ENCODE measurements at regions not wholly inside any gene's neighbourhood (a gene's known extent, or its start where the extent isn't known, plus 50 kb on each side); places are given as distances from the start of the nearest gene placed in this dataset.

DNA sequence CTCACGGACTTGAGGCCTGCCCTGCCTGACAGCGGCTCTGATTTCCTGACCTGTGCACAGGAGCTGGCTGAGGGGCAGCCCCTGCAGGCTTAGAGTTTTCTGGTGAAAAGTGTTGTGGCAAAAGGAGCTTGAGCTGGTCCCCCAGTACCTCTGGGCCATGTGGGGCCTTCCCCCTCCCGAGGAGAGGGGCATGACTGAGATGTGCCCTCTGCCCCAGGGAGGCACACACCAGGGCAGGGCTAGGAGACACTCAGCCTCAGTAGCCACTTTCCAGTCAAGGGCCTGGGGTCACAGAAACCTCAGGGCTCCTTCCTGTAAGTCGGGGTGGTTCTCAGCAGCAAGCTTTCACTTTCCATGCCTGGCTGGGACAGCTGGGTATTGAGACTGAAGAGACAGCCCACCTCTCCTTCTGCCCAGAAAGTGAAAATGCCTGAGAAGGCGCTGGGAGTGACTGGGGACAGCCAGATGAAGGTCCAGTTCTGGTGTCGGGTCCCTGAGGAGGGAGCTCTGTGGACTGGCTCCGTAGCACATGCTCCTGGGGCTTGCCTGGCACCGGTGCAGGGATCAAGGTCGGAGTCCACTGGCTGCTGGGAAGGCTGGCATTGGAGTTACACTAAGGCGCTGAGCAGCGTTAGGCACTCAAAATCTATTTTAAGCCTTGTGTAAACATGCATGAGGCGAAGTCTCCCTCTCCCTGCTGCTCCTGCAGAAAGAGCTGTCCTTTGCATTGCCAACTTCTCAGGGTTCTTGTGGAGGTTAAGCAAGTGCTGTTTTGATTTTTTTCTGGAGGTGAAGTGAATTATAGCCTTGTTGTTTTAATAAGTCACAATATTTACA lies 394.9 kb downstream of the GADD45G start:
- no peaks in the 10 kb centered on the region for H3K36me3 Mint-ChIP-seq (ENCODE audit: low read depth)
- H3K9me3 Mint-ChIP-seq = no peaks in the 10 kb centered on the region
- peak overlapping the region; percentile 76 for H3K4me3 Mint-ChIP-seq
- peaks cover 32% of the 10 kb centered on the region for H3K4me1 Mint-ChIP-seq
- H3K27me3 Mint-ChIP-seq = no peaks in the 10 kb centered on the region
- intact Hi-C loops (cut with micrococcal nuclease) = loop anchor here (1.0 to 5.0 kb wide), 2 partner anchors 13 to 103 kb away; no protein-coding TSS in a partner anchor
- peak overlapping the region; percentile 86 for H3K27ac Mint-ChIP-seq
- peak; percentile 92 for DNase-seq

DNA sequence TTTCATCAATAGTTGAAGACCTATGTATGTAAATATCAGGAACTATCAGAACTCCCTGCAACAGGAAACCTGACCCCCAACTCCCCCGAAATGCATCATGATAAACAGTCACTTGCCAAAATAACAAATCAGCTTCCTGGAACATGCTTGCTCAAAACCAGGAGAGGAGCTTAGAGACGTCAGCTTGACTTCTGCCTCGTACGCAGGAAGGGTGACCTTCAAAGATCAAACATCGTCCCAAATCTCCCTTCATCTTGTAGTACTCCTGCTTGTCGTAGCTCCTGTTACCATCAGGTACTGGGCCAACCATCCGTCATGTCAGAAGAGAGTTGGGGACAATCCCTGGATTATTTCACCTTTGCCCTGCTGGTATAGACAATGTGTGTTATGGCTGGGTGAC lies 396.1 kb downstream of the GADD45G start:
- H3K4me3 Mint-ChIP-seq = peak overlapping the region; percentile 76
- peaks cover 3% of the 10 kb centered on the region for H3K9me3 Mint-ChIP-seq
- peak overlapping the region; percentile 69 for H3K27ac Mint-ChIP-seq
- H3K27me3 Mint-ChIP-seq = peaks cover 5% of the 10 kb centered on the region
- no peaks in the 10 kb centered on the region for H3K36me3 Mint-ChIP-seq (ENCODE audit: low read depth)
- H3K4me1 Mint-ChIP-seq = peaks cover 32% of the 10 kb centered on the region
- intact Hi-C loops (cut with micrococcal nuclease) = no loop called here
- DNase-seq = no peak

DNA sequence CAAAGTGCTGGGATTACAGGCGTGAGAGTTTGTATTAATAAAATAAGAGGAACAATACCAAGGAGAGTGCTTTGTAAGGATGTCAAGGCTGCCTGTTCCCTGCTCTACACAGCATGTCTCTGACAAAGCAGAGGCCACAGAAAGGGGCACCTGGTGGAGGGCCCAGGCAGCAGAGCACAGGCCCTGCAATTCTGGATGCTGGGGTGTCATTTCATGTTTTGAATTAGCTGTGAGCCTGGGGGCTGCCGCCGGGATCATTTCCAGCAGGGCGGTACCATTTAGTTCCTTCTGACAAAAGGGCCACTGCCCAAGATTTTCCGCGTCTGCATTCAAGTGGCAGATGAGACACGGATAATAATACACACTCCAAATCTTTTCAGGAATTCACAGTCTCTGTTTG lies 396.9 kb downstream of the GADD45G start:
- H3K9me3 Mint-ChIP-seq = peaks cover 3% of the 10 kb centered on the region
- intact Hi-C loops (cut with micrococcal nuclease) = no loop called here
- no peaks in the 10 kb centered on the region for H3K36me3 Mint-ChIP-seq (ENCODE audit: low read depth)
- DNase-seq = no peak
- no peak overlapping the region for H3K27ac Mint-ChIP-seq
- H3K27me3 Mint-ChIP-seq = peaks cover 5% of the 10 kb centered on the region
- H3K4me1 Mint-ChIP-seq = peaks cover 29% of the 10 kb centered on the region
- H3K4me3 Mint-ChIP-seq = no peak overlapping the region

DNA sequence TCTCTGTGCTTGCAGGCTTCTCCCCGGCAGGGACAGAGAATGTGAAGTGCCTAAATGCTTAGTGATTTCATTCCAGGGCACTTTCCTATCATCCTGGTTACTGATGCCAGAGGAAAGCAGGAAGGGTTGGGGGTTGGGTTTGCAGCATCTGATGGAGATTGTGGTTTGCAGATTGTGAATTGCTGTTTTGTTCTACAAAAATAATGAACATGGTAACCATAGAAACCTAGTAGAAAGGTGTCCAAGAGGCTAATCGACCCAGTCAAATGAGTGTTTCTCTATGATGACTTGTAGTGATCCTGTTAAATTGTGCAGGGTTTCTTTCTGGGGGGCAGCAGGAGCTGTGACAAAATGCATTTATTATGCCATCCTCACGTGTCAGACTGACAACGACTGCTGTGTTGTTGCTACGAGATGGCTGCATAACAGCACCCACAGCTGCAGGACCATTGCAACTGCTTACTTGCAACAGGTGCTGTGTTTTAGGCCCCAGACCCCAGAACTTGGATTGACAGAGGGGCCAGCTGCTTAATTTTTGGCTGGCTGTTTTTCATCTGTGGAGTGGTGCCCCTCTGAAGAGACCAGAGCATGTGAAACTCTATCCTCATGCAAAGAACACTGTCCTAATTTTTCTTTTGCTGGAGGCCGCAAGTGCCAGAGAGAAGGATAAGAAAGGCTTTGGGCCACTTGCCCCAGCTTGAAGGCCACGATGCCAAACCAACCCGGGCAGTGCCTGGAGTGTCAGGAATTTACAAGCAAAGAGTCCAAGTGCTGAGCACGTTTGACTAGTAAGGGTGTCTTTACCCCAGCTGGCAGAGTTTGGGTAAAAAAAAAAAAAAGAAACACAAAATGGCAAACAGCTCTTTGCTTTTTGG lies 397.8 kb downstream of the GADD45G start:
- peaks cover 8% of the 10 kb centered on the region for H3K27me3 Mint-ChIP-seq
- intact Hi-C loops (cut with micrococcal nuclease) = no loop called here
- no peak overlapping the region for H3K27ac Mint-ChIP-seq
- peaks cover 28% of the 10 kb centered on the region for H3K4me1 Mint-ChIP-seq
- DNase-seq = no peak
- H3K4me3 Mint-ChIP-seq = no peak overlapping the region
- H3K9me3 Mint-ChIP-seq = peaks cover 3% of the 10 kb centered on the region
- H3K36me3 Mint-ChIP-seq (ENCODE audit: low read depth) = no peaks in the 10 kb centered on the region

DNA sequence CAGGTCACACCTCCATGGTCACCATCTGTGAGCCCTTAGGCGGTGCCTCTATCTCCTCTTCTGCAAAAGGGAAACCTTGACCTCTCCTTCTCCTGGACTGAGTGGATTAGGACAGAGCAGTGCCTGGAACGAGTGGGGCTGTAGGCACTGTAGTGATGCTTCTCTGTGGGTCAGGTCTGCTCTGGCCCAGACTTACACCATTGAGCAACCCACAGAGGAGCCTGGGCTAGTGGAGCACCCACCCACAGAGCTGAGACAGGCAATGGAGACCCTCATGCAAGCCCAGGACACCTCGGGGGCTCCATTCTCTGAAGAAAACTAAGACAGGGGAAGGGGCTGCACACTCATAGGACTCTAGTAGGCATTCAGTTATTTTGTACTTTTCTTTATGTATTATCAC lies 400.6 kb downstream of the GADD45G start:
- Mint-ChIP-seq H3K27ac (no peak overlapping the region), H3K9me3 (peaks cover 3% of the 10 kb centered on the region), H3K4me1 (peaks cover 11% of the 10 kb centered on the region), H3K27me3 (peaks cover 13% of the 10 kb centered on the region), H3K36me3 (ENCODE audit: low read depth) (no peaks in the 10 kb centered on the region), H3K4me3 (no peak overlapping the region)
- no peak for DNase-seq
- intact Hi-C loops (cut with micrococcal nuclease) = no loop called here

DNA sequence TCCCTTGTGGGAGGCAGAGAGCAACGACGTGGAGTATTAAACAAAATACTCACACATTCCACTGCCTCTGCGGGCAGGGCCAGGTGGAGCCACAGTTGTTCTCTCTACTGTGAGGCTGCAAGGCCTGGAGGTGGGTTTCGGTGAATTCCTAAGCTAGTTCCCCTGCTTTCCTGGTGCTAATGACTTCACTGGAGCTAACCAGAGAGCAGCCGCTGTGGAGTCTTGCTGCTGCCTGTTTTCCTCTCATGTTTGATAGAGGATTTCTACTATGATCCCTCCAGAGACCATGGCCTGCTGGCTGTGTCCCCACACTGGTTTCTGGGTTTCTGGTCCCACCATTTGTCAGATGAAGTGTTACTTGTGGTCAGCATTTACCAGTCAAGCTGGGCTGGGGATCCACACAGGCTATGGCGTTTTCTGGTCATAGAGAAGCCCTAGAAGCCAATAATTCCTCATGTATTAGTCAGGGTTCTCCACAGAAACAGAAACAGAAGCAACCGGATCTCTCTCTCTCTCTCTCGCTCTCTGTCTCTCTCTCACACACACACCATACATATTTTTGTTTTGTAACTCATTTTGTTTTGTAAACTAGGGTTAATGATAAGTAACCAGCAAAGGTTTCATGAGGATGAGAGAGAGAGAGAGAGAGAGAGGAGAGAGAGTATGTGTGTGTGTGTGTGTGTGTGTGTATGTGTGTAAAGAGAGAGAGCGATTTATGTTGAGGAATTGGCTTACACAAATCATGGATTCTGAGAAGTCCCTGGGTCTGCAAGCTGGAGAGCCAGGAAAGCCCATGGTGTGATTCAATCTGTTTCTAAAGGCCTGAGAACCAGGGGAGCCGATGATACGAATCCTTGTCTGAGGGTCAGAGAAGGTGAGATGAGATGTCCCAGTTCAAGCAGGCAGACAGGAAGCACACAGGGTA lies 403.0 kb downstream of the GADD45G start:
- Mint-ChIP-seq H3K27ac (no peak overlapping the region), H3K27me3 (peaks cover 13% of the 10 kb centered on the region), H3K4me1 (no peaks in the 10 kb centered on the region), H3K36me3 (ENCODE audit: low read depth) (no peaks in the 10 kb centered on the region), H3K4me3 (no peak overlapping the region), H3K9me3 (peaks cover 3% of the 10 kb centered on the region)
- DNase-seq = no peak
- intact Hi-C loops (cut with micrococcal nuclease) = no loop called here

DNA sequence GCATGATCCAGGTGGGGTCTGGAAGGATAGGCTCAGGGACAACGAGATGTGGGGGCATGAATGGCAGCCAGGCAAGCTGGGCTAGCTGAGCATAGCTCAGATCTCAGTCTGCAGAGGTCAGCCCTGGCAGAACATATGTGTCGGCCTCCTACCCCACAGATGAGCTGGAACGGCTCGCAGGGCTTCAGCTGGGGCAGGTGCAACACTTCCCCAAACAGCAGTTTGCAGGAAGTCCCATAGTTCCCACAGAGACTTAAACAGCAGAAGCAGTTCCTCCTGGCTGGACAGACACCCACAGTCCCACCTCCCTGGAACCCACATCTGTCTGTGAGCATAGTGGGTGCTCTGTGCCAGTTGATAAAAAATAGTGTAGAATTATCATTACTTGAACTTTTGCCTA lies 404.6 kb downstream of the GADD45G start:
- Mint-ChIP-seq H3K36me3 (ENCODE audit: low read depth) (no peaks in the 10 kb centered on the region), H3K27me3 (peaks cover 14% of the 10 kb centered on the region), H3K4me3 (no peak overlapping the region), H3K4me1 (no peaks in the 10 kb centered on the region), H3K27ac (no peak overlapping the region), H3K9me3 (peaks cover 3% of the 10 kb centered on the region)
- intact Hi-C loops (cut with micrococcal nuclease) = no loop called here
- no peak for DNase-seq

DNA sequence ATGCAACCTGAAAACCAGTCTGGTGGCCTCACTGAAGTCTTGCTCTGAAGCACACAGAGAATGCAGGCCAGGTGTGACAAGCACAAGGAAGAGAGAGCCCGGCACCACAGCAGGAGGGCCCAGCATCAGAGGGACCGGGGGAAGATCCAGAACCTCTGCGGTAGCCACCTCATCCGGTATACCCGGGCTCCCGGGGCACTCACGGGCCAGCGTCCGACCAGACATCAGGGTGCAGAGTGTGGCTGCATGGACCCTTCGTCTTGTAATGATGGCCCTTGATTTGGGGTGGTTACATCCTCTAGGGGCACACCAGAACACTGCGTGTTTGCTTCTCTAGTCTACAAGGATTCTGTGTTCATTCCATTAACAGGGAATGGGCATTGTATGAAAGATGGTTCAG lies 406.0 kb downstream of the GADD45G start:
- H3K4me1 Mint-ChIP-seq = no peaks in the 10 kb centered on the region

DNA sequence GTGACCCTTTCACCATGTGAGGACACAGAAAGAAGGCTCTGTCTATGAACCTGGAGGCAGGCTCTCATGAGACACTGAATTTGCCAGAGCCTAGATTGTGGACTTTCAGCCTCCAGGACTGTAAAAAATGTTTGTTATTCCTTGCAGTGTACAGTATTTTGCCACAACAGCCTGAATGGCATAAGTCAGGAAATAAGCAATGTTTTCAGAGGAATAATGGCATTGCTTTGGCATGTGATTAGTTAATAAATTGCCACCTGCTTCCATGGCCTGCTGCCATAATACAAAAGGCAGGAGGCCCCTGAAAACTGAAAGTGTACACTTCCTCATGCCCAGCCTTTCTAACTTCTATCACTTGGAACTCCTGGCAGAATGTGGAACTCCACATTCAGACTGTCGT lies 408.1 kb downstream of the GADD45G start:
- Mint-ChIP-seq H3K27ac (no peak overlapping the region), H3K36me3 (ENCODE audit: low read depth) (no peaks in the 10 kb centered on the region), H3K4me3 (no peak overlapping the region), H3K27me3 (peaks cover 19% of the 10 kb centered on the region), H3K4me1 (no peaks in the 10 kb centered on the region), H3K9me3 (no peaks in the 10 kb centered on the region)
- no peak for DNase-seq
- intact Hi-C loops (cut with micrococcal nuclease) = no loop called here

More for the DNA sequence above, 406.0 kb downstream of the GADD45G start:
- intact Hi-C loops (cut with micrococcal nuclease) = no loop called here
- Mint-ChIP-seq H3K9me3 (no peaks in the 10 kb centered on the region), H3K4me3 (no peak overlapping the region), H3K27ac (no peak overlapping the region), H3K36me3 (ENCODE audit: low read depth) (no peaks in the 10 kb centered on the region), H3K27me3 (peaks cover 12% of the 10 kb centered on the region)
- DNase-seq = no peak

DNA sequence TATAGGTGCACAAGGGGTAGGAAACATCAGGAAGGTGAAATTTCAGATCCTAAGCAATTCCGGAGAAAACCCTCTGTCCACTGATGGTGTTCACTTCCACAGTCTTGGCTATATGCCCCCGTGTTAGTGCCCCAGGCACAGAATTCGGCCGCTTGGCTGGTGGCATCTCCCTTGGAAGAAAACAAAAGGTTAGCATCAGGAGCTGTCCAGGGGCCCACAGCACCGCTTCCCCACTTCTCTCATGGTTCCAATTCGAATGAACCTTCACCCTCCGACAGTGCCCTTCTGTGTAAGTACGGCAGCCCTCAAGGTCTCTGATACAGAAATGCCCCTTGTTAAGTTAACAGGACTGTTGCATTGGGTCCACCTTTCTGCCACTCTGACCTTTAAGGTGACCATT lies 409.0 kb downstream of the GADD45G start:
- no peaks in the 10 kb centered on the region for H3K36me3 Mint-ChIP-seq (ENCODE audit: low read depth)
- H3K4me3 Mint-ChIP-seq = no peak overlapping the region
- H3K9me3 Mint-ChIP-seq = no peaks in the 10 kb centered on the region
- DNase-seq = no peak
- intact Hi-C loops (cut with micrococcal nuclease) = no loop called here
- peaks cover 19% of the 10 kb centered on the region for H3K27me3 Mint-ChIP-seq
- H3K27ac Mint-ChIP-seq = no peak overlapping the region
- peaks cover 4% of the 10 kb centered on the region for H3K4me1 Mint-ChIP-seq

DNA sequence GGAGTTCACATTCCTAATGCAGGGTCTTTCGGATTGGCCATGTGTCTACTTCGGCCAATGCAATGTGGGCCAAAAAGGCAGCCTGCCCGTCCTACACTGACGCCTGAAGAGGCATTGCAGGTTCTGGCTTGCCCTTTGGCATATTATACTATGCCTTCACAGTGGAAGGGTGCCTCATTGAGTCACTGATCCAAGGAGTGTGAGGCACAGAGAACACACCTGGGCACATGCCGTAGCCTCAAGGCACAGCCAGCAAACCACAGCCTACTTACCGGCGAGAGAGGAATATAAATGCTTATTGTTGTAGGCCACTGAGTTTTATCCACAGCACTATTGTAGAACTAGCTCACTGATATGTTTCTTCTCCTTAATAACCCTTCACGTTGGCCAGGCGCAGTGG lies 409.6 kb downstream of the GADD45G start:
- Mint-ChIP-seq H3K27me3 (peaks cover 15% of the 10 kb centered on the region), H3K36me3 (ENCODE audit: low read depth) (no peaks in the 10 kb centered on the region), H3K4me1 (peaks cover 5% of the 10 kb centered on the region), H3K4me3 (no peak overlapping the region), H3K27ac (no peak overlapping the region), H3K9me3 (no peaks in the 10 kb centered on the region)
- intact Hi-C loops (cut with micrococcal nuclease) = no loop called here
- DNase-seq = no peak

DNA sequence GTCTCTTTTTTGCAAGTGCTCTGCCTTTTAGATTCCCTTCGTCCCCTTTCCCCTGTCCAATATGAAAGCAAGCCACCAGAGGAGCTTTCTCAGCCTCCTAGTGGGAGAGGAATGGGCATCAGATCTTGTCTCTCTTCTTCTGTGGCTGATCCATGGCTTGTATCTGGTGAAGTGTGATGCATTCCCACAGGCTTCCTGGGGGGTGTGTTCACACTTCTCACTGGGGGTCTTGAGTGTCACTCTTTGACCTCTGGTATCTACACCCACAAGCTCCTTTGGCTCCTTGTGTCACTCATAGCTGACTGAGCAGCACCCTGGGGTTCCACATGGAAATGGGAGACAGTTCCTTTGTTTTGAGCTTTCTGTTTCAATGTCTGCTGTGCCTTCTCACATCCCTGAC lies 411.5 kb downstream of the GADD45G start:
- peaks cover 18% of the 10 kb centered on the region for H3K27me3 Mint-ChIP-seq
- H3K36me3 Mint-ChIP-seq (ENCODE audit: low read depth) = no peaks in the 10 kb centered on the region
- no peak overlapping the region for H3K27ac Mint-ChIP-seq
- H3K4me1 Mint-ChIP-seq = peaks cover 5% of the 10 kb centered on the region
- no peak overlapping the region for H3K4me3 Mint-ChIP-seq
- intact Hi-C loops (cut with micrococcal nuclease) = no loop called here
- no peaks in the 10 kb centered on the region for H3K9me3 Mint-ChIP-seq
- no peak for DNase-seq

DNA sequence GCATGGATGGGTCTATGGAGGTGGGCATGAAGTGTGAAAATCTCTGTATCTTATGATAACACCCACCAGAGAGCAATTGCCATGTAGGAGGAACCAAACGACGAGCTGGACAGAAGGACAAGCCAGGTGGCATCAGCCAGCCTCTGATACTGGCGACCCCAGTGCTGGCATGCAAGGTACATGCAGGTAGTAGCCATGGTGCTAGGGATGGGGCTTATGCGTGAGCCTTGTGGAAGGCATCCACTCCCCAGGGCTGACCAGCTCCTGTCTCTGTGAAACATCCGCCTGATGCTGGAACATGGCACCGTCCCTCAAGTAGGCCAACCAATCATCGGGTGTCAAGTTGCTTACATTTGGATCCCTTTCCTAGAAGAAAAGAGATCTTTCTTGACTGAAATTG lies 412.9 kb downstream of the GADD45G start:
- intact Hi-C loops (cut with micrococcal nuclease) = no loop called here
- DNase-seq = no peak
- Mint-ChIP-seq H3K4me3 (no peak overlapping the region), H3K9me3 (no peaks in the 10 kb centered on the region), H3K27me3 (peaks cover 21% of the 10 kb centered on the region), H3K36me3 (ENCODE audit: low read depth) (no peaks in the 10 kb centered on the region), H3K27ac (no peak overlapping the region), H3K4me1 (peaks cover 5% of the 10 kb centered on the region)
